GM21381 (cell line): ENCODE measurements at regions not wholly inside any gene's neighbourhood (a gene's known extent, or its start where the extent isn't known, plus 50 kb on each side); places are given as distances from the start of the nearest gene placed in this dataset.

ENCODE experiments used
- ATAC-seq: cut with Tn5 transposase; IDR thresholded peaks from one replicate; pipeline ENCODE4 v1.9.1; 2021; ENCODE audit warnings: mild to moderate bottlenecking, moderate library complexity; ENCODE audit not compliant: unreplicated experiment

GRCh38 chr7:46695051-46695708 is 774.1 kb upstream of the IGFBP3 start:
- no peak for ATAC-seq

- ATAC-seq: no peak
Observed at GRCh38 chr7:46694058-46694457, 773.0 kb upstream of the IGFBP3 start.

- ATAC-seq: no peak
Observed at GRCh38 chr7:46687203-46687602, 766.1 kb upstream of the IGFBP3 start.

GRCh38 chr7:46685051-46685450 is 764.0 kb upstream of the IGFBP3 start:
- no peak for ATAC-seq

DNA sequence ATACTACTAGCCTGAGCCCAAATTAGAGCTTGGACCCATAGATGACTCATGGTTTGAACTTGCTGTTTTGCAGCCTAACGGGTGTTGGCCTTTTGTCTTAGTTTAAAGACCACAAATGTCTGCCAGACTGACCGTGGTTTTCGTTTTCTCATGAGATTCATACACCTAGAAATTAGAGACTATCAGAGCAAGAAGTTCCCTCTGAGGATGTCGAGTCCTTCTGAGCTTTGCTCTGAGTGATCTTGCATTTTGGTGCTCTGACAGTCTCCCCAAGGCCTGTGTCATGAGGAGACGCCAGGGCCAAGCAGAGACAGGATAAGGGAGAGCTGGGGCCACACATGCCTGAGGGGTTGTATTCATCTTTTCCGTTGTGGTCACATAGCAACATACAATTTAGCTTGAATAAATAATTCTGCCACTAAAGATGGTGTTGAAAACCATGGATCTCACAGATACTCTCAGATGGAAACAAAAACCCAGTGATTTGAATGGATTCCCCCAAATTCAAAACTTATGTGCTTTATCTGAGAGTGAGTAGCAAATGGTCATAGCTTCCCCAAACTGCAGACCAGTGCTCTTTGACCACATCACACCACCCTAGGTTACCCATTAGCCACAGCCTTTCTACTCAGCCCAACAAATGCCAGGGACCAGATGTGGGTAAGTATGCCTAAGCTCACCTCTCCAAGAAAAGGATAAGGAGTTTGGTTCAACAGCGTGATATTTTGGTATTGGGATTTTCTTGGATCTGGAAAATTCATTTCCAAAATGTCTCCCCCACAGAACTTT is 762.0 kb upstream of the IGFBP3 start:
- no peak for ATAC-seq

DNA sequence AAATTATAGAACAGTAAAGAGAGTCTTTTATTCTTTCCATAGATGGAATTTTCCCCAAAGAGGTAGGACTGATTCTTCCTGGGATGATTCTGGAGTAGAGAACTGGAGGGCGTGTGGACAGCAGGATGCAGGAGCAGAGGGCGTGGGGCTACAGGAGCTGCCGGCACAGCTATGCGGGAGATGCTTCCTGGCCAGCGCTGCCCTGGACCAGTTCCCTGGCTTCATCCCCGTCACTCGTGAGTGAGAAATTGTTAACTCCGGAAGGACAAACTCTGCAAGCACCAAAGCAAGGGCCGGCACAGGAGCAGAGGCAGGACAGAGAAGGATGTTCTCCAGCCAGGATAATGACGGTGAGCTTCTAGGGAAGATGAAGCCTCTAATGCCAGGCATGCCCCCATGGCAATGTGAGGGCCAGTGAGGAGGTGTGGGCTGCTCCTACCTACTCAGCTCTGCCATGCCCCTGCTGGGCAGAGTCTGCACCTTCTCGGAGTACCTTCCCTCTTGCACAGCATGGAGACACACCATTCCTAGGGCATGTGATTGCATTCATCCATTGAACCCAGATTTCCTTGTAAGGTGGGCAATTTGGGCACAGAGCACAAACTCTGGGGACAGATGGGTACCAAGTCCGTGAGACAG is 760.9 kb upstream of the IGFBP3 start:
- ATAC-seq: no peak

- ATAC-seq: no peak
Observed at GRCh38 chr7:46680147-46680546, 759.1 kb upstream of the IGFBP3 start.

- ATAC-seq: no peak
Observed at GRCh38 chr7:46679671-46680070, 758.6 kb upstream of the IGFBP3 start.

DNA sequence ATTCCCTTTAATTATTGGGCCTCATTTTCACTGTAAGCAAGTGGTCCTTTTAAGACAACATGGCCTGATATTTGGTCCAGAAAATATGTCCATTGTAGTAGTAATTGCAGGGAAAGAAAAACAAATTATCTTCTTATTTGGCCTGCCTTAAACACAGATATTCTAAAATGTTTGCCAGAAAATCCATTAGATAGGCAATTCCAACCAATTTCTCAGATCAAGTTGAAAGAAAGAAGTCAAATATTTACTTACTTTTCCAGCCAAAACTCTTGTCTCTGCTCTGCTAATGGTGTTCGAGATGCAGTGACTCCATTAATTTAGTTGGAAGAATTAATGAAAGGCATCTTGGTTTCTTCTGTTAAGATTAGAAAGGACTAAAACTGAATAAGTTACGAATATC is 757.3 kb upstream of the IGFBP3 start:
- no peak for ATAC-seq

- ATAC-seq: no peak
Observed at GRCh38 chr7:46675456-46675855, 754.4 kb upstream of the IGFBP3 start.

DNA sequence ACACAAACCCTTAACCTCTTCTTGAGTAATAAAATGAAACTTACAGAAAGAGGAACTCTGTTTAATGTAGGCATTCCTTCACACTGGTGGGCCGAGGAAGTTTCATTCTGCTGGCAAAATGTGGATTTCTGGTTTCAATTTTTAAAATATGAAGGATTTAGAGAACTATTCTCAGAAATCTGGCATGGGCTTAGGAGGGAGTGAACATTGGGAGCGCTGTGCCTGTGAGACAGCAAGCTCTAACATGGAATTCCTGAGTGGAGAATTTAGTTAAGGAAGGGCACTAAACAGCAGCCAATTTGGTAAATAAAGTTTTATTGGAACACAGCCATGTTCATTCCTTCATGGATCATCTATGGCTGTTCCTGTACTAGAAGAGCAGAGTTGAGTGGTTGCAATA is 751.8 kb upstream of the IGFBP3 start:
- ATAC-seq: no peak

DNA sequence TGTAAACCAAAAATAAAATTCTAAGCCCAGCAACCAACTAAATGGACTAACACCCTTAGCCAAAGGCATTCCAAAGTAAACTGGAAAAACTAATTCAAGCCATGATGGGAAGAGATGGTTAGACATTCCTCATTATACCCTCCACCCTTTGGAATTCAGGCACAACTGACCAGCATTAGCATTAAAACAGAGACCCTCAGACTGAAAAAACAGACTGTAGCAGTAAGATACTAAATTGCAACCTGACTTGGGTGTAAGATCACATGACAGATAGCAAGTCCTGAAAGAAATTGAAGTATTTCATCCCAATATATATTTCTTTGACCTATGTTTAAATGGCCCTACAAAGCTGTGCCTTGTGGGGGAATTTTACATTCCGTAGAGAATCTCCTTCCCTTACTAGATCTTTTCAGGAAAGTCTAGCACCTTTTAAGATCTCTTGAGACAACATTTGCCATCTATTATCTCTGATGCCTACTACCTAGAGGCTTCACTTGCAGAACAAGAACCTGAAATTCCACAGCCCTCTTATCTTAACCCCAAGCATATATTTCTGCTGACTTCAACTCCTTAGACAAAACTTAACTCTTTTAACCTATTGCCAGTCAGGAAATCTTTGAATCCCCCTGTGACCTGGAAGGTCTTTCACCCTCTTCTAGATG is 750.2 kb upstream of the IGFBP3 start:
- ATAC-seq: no peak

- ATAC-seq: no peak
Observed at GRCh38 chr7:46669028-46669427, 748.0 kb upstream of the IGFBP3 start.

GRCh38 chr7:46664453-46664852 is 743.4 kb upstream of the IGFBP3 start:
- no peak for ATAC-seq

- ATAC-seq: no peak
Observed at GRCh38 chr7:46663025-46663424, 742.0 kb upstream of the IGFBP3 start.

- ATAC-seq: no peak
Observed at GRCh38 chr7:46661431-46661830, 740.4 kb upstream of the IGFBP3 start.

DNA sequence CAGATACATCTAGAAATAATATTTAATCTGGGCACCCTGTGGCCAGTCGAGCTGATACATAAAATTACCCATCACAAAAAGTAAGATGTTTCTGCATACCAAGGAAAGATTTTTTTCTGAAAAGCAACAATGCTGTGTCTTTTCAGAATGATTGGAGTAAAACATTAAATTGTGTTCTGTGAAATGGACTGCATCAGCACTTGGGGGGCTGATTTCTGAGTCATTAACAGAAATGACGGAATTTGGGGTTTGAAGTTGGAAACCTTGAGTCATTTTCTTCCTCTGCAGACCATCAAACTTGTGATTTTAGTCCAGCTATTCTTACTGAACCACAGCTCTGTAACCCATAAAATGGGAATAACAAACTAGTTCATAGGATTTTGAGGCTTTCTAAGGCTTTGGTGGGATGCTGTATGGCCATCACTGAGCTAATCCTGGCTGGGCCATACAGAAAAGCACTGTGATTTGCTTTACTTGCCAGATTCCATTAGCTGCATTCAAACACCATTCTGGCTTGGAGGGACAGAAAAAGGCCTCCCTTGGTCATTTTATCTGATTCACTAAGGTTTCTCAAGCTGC is 739.4 kb upstream of the IGFBP3 start:
- no peak for ATAC-seq

DNA sequence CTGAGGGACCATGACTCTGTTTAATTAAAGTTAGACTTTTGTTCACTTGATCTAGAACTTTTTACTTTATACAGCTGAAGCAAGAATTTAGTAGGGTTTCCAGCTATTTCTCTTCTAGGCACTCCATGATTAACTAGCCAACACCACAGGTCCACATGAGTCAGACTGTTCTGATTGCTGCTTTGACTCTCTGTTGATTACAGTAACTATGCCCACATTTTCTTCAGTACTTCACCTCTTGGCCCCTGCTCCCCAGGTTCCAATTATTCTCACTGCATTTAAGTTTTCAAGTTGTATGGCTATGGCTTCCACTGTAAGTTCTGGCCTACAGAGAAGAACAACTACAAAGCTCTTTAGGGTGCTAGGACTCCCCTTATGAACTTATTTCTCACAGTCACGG is 737.2 kb upstream of the IGFBP3 start:
- ATAC-seq: no peak

GRCh38 chr7:46654546-46655443 is 733.7 kb upstream of the IGFBP3 start:
- ATAC-seq: no peak

GRCh38 chr7:46653848-46654247 is 732.8 kb upstream of the IGFBP3 start:
- no peak for ATAC-seq
